ENCODE measurements at regions not wholly inside any gene's neighbourhood (a gene's known extent, or its start where the extent isn't known, plus 50 kb on each side); places are given as distances from the start of the nearest gene placed in this dataset.

DNA sequence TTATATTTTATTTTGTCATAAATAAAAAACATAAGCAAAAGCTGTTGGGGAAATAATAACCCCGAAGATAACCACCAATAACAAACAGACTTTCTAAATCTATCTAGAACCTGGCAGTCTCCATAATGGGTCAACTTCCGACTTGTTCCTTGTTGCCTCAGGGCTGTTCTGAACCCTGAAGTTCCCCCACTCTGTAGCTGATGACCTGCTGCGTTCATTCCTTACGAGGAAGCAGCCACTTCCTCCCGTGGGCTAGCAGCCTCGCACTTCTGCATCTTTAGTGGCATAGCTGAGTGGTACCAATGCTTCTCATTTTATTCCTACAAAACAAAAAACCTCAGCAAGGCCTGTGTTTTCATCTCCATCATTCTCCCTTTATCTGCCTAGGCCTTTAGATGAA, 103.0 kb downstream of the PLEKHG1 start:
- no peak overlapping the region for H3K4me3 ChIP-seq
- H3K27me3 ChIP-seq (ENCODE audit: control insufficient read depth in 2 of 2, insufficient read depth in 2 of 2, low read length in 2 of 2): peaks cover 17 to 31% of the 10 kb centered on the region in 2 experiments
- no peak for DNase-seq (ENCODE audit: extremely low read depth in 1 of 4, low spot score in 3 of 4)
- ChIA-PET CTCF (ENCODE audit: low intra/inter-chr PET ratio) (no interaction called here), POLR2A (no interaction called here)
- no peak for ATAC-seq
- no peaks in the 10 kb centered on the region for H3K79me2 ChIP-seq (ENCODE audit: control insufficient read depth, insufficient read depth, low read length)
- BruUV-seq (replicated peaks): no TSS peak
- H3K9ac ChIP-seq (ENCODE audit: insufficient read depth in 1 of 2, low read depth in 2 of 2, low read length in 2 of 2): no peak overlapping the region
- FAIRE-seq: no peak
- no peak overlapping the region for H3K4me2 ChIP-seq (ENCODE audit: insufficient read depth, low read length)
- H4K20me1 ChIP-seq (replicated peaks; ENCODE audit: control insufficient read depth, insufficient read depth, low read length): no peaks in the 10 kb centered on the region; the same call in 1 of the 2 replicates
- H3K36me3 ChIP-seq (ENCODE audit: control insufficient read depth, insufficient read depth, low read length): no peaks in the 10 kb centered on the region
- H2AFZ ChIP-seq (ENCODE audit: low read depth, low read length): no peak overlapping the region
- in situ Hi-C loops (cut with MboI) (no loop called here), intact Hi-C loops (cut with micrococcal nuclease) (no loop called here)
- no peaks in the 10 kb centered on the region for H3K9me1 ChIP-seq (ENCODE audit: control insufficient read depth, insufficient read depth, low read length)
- H3K27ac ChIP-seq (ENCODE audit: extremely low read depth, low read depth, low read length): no peak overlapping the region
- 2% methylated on average over 6 of the region's 6 CpGs for WGBS (ENCODE audit: insufficient coverage, low coverage, missing lambda C conversion rate)
- H3K4me1 ChIP-seq (replicated peaks in 1 of 2; ENCODE audit: control insufficient read depth in 2 of 2, insufficient read depth in 2 of 2, low read length in 2 of 2): no peaks in the 10 kb centered on the region
- H3K9me3 ChIP-seq (replicated peaks; ENCODE audit: control insufficient read depth, insufficient read depth, low read depth, low read length): no peaks in the 10 kb centered on the region
- TF ChIP-seq DACH1 (IDR thresholded peaks at IDR 0.05; ENCODE audit: partially characterized antibody): no peak
- TF ChIP-seq, protein P1, sequence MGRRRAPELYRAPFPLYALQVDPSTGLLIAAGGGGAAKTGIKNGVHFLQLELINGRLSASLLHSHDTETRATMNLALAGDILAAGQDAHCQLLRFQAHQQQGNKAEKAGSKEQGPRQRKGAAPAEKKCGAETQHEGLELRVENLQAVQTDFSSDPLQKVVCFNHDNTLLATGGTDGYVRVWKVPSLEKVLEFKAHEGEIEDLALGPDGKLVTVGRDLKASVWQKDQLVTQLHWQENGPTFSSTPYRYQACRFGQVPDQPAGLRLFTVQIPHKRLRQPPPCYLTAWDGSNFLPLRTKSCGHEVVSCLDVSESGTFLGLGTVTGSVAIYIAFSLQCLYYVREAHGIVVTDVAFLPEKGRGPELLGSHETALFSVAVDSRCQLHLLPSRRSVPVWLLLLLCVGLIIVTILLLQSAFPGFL (CRISPR knock-in tag; IDR thresholded peaks at IDR 0.05): no peak
- TF ChIP-seq WHSC1 (IDR thresholded peaks at IDR 0.05; ENCODE audit: low read length): no peak
- TF ChIP-seq, protein P2, sequence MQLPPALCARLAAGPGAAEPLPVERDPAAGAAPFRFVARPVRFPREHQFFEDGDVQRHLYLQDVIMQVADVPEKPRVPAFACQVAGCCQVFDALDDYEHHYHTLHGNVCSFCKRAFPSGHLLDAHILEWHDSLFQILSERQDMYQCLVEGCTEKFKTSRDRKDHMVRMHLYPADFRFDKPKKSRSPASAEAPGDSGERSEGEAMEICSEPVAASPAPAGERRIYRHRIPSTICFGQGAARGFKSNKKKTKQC (CRISPR knock-in tag; IDR thresholded peaks at IDR 0.05): no peak
- TF ChIP-seq, protein P3, sequence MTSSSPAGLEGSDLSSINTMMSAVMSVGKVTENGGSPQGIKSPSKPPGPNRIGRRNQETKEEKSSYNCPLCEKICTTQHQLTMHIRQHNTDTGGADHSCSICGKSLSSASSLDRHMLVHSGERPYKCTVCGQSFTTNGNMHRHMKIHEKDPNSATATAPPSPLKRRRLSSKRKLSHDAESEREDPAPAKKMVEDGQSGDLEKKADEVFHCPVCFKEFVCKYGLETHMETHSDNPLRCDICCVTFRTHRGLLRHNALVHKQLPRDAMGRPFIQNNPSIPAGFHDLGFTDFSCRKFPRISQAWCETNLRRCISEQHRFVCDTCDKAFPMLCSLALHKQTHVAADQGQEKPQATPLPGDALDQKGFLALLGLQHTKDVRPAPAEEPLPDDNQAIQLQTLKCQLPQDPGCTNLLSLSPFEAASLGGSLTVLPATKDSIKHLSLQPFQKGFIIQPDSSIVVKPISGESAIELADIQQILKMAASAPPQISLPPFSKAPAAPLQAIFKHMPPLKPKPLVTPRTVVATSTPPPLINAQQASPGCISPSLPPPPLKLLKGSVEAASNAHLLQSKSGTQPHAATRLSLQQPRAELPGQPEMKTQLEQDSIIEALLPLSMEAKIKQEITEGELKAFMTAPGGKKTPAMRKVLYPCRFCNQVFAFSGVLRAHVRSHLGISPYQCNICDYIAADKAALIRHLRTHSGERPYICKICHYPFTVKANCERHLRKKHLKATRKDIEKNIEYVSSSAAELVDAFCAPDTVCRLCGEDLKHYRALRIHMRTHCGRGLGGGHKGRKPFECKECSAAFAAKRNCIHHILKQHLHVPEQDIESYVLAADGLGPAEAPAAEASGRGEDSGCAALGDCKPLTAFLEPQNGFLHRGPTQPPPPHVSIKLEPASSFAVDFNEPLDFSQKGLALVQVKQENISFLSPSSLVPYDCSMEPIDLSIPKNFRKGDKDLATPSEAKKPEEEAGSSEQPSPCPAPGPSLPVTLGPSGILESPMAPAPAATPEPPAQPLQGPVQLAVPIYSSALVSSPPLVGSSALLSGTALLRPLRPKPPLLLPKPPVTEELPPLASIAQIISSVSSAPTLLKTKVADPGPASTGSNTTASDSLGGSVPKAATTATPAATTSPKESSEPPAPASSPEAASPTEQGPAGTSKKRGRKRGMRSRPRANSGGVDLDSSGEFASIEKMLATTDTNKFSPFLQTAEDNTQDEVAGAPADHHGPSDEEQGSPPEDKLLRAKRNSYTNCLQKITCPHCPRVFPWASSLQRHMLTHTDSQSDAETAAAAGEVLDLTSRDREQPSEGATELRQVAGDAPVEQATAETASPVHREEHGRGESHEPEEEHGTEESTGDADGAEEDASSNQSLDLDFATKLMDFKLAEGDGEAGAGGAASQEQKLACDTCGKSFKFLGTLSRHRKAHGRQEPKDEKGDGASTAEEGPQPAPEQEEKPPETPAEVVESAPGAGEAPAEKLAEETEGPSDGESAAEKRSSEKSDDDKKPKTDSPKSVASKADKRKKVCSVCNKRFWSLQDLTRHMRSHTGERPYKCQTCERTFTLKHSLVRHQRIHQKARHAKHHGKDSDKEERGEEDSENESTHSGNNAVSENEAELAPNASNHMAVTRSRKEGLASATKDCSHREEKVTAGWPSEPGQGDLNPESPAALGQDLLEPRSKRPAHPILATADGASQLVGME (CRISPR knock-in tag; IDR thresholded peaks at IDR 0.05): no peak
- no peak for TF ChIP-seq ZNF165 (CRISPR knock-in tag; IDR thresholded peaks at IDR 0.05; ENCODE audit: borderline replicate concordance)
- TF ChIP-seq, protein P4, sequence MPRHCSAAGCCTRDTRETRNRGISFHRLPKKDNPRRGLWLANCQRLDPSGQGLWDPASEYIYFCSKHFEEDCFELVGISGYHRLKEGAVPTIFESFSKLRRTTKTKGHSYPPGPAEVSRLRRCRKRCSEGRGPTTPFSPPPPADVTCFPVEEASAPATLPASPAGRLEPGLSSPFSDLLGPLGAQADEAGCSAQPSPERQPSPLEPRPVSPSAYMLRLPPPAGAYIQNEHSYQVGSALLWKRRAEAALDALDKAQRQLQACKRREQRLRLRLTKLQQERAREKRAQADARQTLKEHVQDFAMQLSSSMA (CRISPR knock-in tag; IDR thresholded peaks at IDR 0.05): no peak
- TF ChIP-seq, protein P5, sequence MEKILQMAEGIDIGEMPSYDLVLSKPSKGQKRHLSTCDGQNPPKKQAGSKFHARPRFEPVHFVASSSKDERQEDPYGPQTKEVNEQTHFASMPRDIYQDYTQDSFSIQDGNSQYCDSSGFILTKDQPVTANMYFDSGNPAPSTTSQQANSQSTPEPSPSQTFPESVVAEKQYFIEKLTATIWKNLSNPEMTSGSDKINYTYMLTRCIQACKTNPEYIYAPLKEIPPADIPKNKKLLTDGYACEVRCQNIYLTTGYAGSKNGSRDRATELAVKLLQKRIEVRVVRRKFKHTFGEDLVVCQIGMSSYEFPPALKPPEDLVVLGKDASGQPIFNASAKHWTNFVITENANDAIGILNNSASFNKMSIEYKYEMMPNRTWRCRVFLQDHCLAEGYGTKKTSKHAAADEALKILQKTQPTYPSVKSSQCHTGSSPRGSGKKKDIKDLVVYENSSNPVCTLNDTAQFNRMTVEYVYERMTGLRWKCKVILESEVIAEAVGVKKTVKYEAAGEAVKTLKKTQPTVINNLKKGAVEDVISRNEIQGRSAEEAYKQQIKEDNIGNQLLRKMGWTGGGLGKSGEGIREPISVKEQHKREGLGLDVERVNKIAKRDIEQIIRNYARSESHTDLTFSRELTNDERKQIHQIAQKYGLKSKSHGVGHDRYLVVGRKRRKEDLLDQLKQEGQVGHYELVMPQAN (IDR thresholded peaks at IDR 0.05; ENCODE audit: borderline replicate concordance): no peak
- no peak for TF ChIP-seq RFX1 (IDR thresholded peaks at IDR 0.05)
- TF ChIP-seq, protein P6, sequence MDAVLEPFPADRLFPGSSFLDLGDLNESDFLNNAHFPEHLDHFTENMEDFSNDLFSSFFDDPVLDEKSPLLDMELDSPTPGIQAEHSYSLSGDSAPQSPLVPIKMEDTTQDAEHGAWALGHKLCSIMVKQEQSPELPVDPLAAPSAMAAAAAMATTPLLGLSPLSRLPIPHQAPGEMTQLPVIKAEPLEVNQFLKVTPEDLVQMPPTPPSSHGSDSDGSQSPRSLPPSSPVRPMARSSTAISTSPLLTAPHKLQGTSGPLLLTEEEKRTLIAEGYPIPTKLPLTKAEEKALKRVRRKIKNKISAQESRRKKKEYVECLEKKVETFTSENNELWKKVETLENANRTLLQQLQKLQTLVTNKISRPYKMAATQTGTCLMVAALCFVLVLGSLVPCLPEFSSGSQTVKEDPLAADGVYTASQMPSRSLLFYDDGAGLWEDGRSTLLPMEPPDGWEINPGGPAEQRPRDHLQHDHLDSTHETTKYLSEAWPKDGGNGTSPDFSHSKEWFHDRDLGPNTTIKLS (IDR thresholded peaks at IDR 0.05; ENCODE audit: borderline replicate concordance, low read depth): no peak
- no peak for TF ChIP-seq SRSF1 (IDR thresholded peaks at IDR 0.05; ENCODE audit: low read depth, low read length)
